MM.1S (cell line): ENCODE measurements at regions not wholly inside any gene's neighbourhood (a gene's known extent, or its start where the extent isn't known, plus 50 kb on each side); places are given as distances from the start of the nearest gene placed in this dataset.

Experiments used
- EZH2 ChIP-seq: fragments of 300-600 bp; sonication (generic); optimal IDR thresholded peaks from 2 replicates; pipeline ENCODE3; 2017; ENCODE audit warnings: low read depth, mild to moderate bottlenecking, antibody characterized with exemption, low read length, mixed read lengths
- EZH2phosphoT487 ChIP-seq: fragments of 300-600 bp; sonication (generic); IDR thresholded peaks from 2 replicates; pipeline ENCODE4 v1.6.1; 2018; ENCODE audit warnings: antibody characterized with exemption, low read length
- TF ChIP-seq, protein P1 (sequence below): fragments of 300-600 bp; sonication (generic); IDR thresholded peaks from 2 replicates; pipeline ENCODE4 v1.5.1; 2016; ENCODE audit warnings: antibody characterized with exemption, low read length, mixed read lengths

DNA sequence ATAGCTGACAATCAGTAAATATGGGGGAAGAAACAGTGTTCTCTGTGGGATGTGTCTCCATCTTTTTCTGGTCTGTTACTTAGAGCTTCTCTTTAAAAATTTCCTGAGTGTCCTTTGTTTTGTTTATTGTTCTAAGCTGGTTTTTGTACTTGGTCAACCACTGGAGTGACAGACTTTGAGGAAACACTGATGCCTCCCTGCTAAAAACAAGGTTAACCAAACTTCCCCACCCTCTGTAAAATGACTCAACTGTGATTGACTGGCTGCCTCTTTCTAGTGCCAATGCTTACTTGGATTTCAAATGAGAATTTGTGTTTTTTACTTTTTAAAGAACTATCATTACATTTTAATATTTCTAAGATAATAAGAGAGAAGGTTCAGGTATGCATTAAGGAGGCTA is 65.1 kb upstream of the SPINK5 start:
- TF ChIP-seq, protein P1, sequence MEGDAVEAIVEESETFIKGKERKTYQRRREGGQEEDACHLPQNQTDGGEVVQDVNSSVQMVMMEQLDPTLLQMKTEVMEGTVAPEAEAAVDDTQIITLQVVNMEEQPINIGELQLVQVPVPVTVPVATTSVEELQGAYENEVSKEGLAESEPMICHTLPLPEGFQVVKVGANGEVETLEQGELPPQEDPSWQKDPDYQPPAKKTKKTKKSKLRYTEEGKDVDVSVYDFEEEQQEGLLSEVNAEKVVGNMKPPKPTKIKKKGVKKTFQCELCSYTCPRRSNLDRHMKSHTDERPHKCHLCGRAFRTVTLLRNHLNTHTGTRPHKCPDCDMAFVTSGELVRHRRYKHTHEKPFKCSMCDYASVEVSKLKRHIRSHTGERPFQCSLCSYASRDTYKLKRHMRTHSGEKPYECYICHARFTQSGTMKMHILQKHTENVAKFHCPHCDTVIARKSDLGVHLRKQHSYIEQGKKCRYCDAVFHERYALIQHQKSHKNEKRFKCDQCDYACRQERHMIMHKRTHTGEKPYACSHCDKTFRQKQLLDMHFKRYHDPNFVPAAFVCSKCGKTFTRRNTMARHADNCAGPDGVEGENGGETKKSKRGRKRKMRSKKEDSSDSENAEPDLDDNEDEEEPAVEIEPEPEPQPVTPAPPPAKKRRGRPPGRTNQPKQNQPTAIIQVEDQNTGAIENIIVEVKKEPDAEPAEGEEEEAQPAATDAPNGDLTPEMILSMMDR: no peak
- TF ChIP-seq EZH2 (no peak), EZH2phosphoT487 (no peak)
